Muscle of arm (tissue), 1 donor: ENCODE measurements at regions not wholly inside any gene's neighbourhood (a gene's known extent, or its start where the extent isn't known, plus 50 kb on each side); places are given as distances from the start of the nearest gene placed in this dataset.

Experiments
- DNase-seq: peaks from one replicate; pipeline ENCODE4 v3.0.0-alpha.2; 2013

- no peak for DNase-seq
Measured at GRCh38 chr4:126227428-126227827, 912.7 kb downstream of the FAT4 start.

- DNase-seq = no peak
Measured at GRCh38 chr4:126230269-126230668, 915.5 kb downstream of the FAT4 start.

- no peak for DNase-seq
Measured at GRCh38 chr4:126233483-126233882, 918.7 kb downstream of the FAT4 start.

GRCh38 chr4:126238013-126238412 lies 923.3 kb downstream of the FAT4 start:
- DNase-seq = no peak

GRCh38 chr4:126241634-126242033 lies 926.9 kb downstream of the FAT4 start:
- no peak for DNase-seq

- no peak for DNase-seq
Measured at GRCh38 chr4:126242679-126243390, 928.1 kb downstream of the FAT4 start.

GRCh38 chr4:126247409-126247808 lies 932.7 kb downstream of the FAT4 start:
- DNase-seq = no peak

- no peak for DNase-seq
Measured at GRCh38 chr4:126250006-126250405, 935.3 kb downstream of the FAT4 start.

- DNase-seq = no peak
Measured at GRCh38 chr4:126251169-126251568, 936.4 kb downstream of the FAT4 start.

- no peak for DNase-seq
Measured at GRCh38 chr4:126262665-126263064, 947.9 kb downstream of the FAT4 start.

GRCh38 chr4:126264839-126265238 lies 950.1 kb downstream of the FAT4 start:
- DNase-seq = no peak

GRCh38 chr4:126265888-126266287 lies 951.1 kb downstream of the FAT4 start:
- no peak for DNase-seq

- DNase-seq = no peak
Measured at GRCh38 chr4:126267689-126268088, 952.9 kb downstream of the FAT4 start.

- no peak for DNase-seq
Measured at GRCh38 chr4:126268106-126268505, 953.4 kb downstream of the FAT4 start.

GRCh38 chr4:126269106-126269505 lies 954.4 kb downstream of the FAT4 start:
- no peak for DNase-seq

- no peak for DNase-seq
Measured at GRCh38 chr4:126271292-126271691, 956.5 kb downstream of the FAT4 start.

- DNase-seq = no peak
Measured at GRCh38 chr4:126273746-126274145, 959.0 kb downstream of the FAT4 start.

- no peak for DNase-seq
Measured at GRCh38 chr4:126291886-126292285, 977.1 kb downstream of the FAT4 start.

GRCh38 chr4:126298271-126298670 lies 983.5 kb downstream of the FAT4 start:
- DNase-seq = no peak

- no peak for DNase-seq
Measured at GRCh38 chr4:126306152-126306869, 991.6 kb downstream of the FAT4 start.

GRCh38 chr4:126318376-126318775 lies 1003.6 kb downstream of the FAT4 start:
- DNase-seq = no peak

GRCh38 chr4:126328914-126329313 lies 1014.2 kb downstream of the FAT4 start:
- no peak for DNase-seq

- DNase-seq = no peak
Measured at GRCh38 chr4:126338548-126338947, 1023.8 kb downstream of the FAT4 start.

- DNase-seq = no peak
Measured at GRCh38 chr4:126341927-126342326, 1027.2 kb downstream of the FAT4 start.
